Activated naive CD4-positive, alpha-beta T cell treated with anti-CD3 and anti-CD28 coated beads, Interleukin-2, amount 10 ng/mL, durations not matched to agents 7 days and 5 days (primary cell): ENCODE measurements at regions not wholly inside any gene's neighbourhood (a gene's known extent, or its start where the extent isn't known, plus 50 kb on each side); places are given as distances from the start of the nearest gene placed in this dataset.
"Not testable (repeated sequence)": the region's sequence is repeated elsewhere in the genome, so short reads cannot be mapped to it uniquely, and the experiment has no call there.

Source experiments
- CTCF ChIA-PET: fragments of 350-600 bp; sonication (Branson Sonifier 250); formaldehyde crosslinking; loops from one replicate; lab custom pipeline; 2021; ENCODE audit warnings: antibody characterized with exemption; lab: Charles Lee
- DNase-seq: peaks from one replicate; pipeline ENCODE4 v3.0.0-alpha.2; 2020
- H3K27ac Mint-ChIP-seq: one replicate; pipeline ENCODE4 v1.8.0; 2021; ENCODE audit warnings: mild to moderate bottlenecking, moderate library complexity, mixed read lengths
- H3K27me3 Mint-ChIP-seq: one replicate; pipeline ENCODE4 v1.8.0; 2021; ENCODE audit warnings: mild to moderate bottlenecking, mixed read lengths
- H3K36me3 Mint-ChIP-seq: one replicate; pipeline ENCODE4 v1.8.0; 2021; ENCODE audit warnings: mixed read lengths
- H3K4me1 Mint-ChIP-seq: one replicate; pipeline ENCODE4 v1.8.0; 2021; ENCODE audit warnings: mixed read lengths
- H3K4me3 Mint-ChIP-seq: one replicate; pipeline ENCODE4 v1.8.0; 2021; ENCODE audit warnings: mild to moderate bottlenecking, moderate library complexity, mixed read lengths
- H3K9me3 Mint-ChIP-seq: one replicate; pipeline ENCODE4 v1.8.0; 2021; ENCODE audit warnings: mixed read lengths

DNA sequence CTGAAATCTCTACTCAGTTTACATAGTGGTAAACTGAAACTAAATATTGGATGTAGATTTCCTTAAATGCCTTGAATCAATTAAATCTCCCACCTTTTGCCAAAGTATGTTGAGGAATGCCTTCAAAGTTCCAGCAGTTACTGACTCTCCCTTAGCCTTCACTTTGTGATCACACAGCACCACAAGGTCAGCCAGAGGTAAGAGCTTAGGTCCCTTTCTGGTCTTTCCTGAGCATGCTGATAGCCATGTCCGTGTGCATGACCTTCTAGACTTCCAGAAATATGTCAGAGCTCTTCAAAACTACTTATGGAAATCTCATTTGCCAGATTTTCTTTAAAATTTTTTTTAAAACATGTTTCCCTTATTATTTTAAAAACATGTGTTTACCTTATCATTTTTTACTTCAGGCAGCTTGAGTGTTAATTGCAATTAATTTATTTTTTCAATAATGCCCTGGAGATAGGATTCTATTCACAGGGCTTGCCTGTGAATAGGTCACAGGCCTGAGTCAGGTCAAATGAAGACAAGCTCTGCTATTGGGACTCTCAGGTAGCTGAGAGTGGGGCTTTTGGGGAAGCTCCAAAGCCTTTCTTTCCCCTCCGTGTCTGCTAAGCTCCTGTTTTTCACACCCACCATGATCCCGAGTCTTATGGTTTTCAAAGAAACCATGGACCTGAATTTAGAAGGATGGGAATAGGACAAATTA is 220.5 kb downstream of the CXCL12 start:
- CTCF ChIA-PET: no interaction called here
- no peak for DNase-seq
- Mint-ChIP-seq H3K27ac (no peak overlapping the region), H3K4me3 (no peak overlapping the region), H3K36me3 (no peaks in the 10 kb centered on the region), H3K9me3 (no peaks in the 10 kb centered on the region), H3K27me3 (no peaks in the 10 kb centered on the region), H3K4me1 (no peaks in the 10 kb centered on the region)

DNA sequence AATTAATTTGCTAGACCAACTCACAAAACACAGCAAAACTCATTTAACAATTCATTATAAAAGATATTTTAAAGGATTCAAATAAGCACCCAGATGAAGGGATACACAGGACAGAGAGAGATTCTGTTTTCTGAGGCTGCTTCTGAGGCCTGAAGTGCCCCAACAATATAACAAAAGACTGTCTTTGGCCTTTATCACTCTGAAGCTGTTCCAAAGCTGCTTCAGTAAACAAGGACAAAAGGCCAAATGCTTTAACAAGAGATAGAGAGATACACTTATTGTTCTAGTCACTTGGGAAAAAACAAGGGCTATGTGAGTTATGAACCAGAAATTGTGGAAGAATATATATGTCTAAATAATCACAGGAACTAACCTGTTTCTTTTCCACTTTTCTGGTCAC is 223.7 kb downstream of the CXCL12 start:
- no peak overlapping the region for H3K27ac Mint-ChIP-seq
- H3K27me3 Mint-ChIP-seq: peaks cover 4% of the 10 kb centered on the region
- H3K36me3 Mint-ChIP-seq: no peaks in the 10 kb centered on the region
- no peaks in the 10 kb centered on the region for H3K4me1 Mint-ChIP-seq
- CTCF ChIA-PET: no interaction called here
- H3K4me3 Mint-ChIP-seq: no peak overlapping the region
- no peak for DNase-seq
- H3K9me3 Mint-ChIP-seq: no peaks in the 10 kb centered on the region

DNA sequence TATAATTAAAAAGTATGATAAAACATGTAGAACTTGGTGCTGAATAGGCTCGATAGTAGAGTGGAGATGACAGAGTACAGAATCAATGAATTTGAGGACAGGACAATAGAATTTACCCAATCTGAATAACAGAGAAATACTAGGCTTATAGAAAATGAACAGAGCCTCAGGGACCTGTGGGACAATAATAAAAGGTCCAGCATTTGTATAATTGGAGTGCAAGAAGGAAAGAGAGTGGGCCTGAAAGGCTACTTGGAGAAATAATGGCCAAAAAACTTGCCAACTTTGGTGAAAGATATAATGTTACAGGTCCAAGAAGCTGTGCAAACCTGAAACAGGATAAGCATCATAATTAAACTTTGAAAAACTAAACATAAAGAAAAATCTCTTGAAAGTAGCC is 227.3 kb downstream of the CXCL12 start:
- CTCF ChIA-PET: no interaction called here
- no peaks in the 10 kb centered on the region for H3K4me1 Mint-ChIP-seq
- no peaks in the 10 kb centered on the region for H3K36me3 Mint-ChIP-seq
- H3K9me3 Mint-ChIP-seq: no peaks in the 10 kb centered on the region
- H3K27me3 Mint-ChIP-seq: peaks cover 4% of the 10 kb centered on the region
- H3K27ac Mint-ChIP-seq: no peak overlapping the region
- H3K4me3 Mint-ChIP-seq: no peak overlapping the region
- DNase-seq: no peak

DNA sequence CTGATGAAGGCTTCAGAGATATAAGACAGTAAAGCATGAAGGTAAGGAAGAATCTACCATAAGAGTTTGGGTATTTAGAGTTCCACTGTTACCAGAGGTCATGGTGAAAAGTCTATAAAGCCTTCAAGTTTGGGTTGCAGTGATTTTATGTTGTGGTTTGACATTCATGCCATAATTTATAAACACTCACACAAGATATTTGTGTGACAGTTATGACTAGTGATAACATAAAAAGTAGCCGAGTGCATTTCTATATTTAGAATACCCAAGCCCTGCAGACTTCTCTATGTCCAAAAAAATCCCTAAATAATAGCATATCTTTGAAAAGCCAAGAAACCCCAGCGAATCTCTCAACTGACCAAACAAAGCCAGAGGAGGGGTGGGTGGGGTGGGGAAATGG is 229.9 kb downstream of the CXCL12 start:
- H3K27ac Mint-ChIP-seq: no peak overlapping the region
- peaks cover 4% of the 10 kb centered on the region for H3K27me3 Mint-ChIP-seq
- H3K36me3 Mint-ChIP-seq: no peaks in the 10 kb centered on the region
- peaks cover 9% of the 10 kb centered on the region for H3K9me3 Mint-ChIP-seq
- no peaks in the 10 kb centered on the region for H3K4me1 Mint-ChIP-seq
- no peak for DNase-seq
- CTCF ChIA-PET: no interaction called here
- no peak overlapping the region for H3K4me3 Mint-ChIP-seq

DNA sequence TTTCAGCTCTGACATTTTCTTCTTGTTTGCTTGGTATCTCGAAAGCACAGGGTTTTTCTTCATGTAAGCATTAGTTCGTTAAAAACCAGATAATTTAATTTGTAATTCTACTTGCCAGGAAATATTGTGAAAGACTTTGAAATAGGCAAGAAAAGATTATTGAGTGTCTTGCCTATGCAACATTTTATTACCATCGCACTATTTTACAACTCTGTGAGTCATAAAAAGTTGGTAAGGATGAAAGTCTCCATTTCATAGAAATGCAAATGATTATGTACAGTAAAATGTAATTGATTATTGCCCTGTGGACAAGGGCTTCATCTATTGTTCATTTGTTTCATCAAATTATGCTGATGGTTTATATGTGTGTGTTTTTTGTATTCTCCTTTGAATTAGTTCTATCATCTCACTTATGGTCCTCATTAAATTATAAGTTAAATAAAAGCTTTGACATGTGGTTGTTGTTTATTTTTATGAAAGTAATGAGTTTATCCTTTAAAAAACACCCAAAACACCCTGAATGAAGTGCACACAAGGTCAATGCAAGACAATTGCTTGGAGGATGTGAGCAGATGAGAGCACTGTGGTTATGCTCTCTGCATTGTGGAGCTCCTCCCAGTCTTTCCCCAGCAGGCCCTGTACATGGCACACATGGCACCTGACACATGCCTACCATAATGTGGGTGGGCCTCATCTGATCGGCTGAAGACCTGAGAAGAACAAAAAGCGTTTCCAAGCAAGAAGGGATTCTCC is 230.8 kb downstream of the CXCL12 start:
- Mint-ChIP-seq H3K27ac (no peak overlapping the region), H3K4me1 (no peaks in the 10 kb centered on the region), H3K27me3 (peaks cover 4% of the 10 kb centered on the region), H3K4me3 (no peak overlapping the region), H3K36me3 (no peaks in the 10 kb centered on the region), H3K9me3 (peaks cover 9% of the 10 kb centered on the region)
- DNase-seq: no peak
- CTCF ChIA-PET: no interaction called here

DNA sequence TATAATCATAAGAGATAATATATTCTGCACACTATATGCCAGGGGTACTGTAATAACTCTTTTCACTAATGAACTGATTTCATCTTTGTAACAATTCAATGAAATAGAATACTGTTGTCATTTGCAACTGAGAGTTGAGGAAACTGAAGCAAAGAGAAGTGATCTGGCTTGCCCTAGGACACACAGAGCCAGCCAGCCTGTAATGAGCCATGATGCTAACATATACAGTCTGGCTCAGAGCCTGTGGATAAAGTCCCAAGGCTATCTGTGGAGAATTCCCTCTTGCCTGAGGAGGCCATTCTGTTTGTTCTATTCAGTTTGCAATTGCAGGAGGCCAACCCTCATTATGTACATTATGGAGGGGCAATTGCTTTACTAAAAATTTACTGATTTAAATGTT is 241.3 kb downstream of the CXCL12 start:
- H3K9me3 Mint-ChIP-seq: no peaks in the 10 kb centered on the region
- H3K27me3 Mint-ChIP-seq: no peaks in the 10 kb centered on the region
- H3K4me1 Mint-ChIP-seq: no peaks in the 10 kb centered on the region

DNA sequence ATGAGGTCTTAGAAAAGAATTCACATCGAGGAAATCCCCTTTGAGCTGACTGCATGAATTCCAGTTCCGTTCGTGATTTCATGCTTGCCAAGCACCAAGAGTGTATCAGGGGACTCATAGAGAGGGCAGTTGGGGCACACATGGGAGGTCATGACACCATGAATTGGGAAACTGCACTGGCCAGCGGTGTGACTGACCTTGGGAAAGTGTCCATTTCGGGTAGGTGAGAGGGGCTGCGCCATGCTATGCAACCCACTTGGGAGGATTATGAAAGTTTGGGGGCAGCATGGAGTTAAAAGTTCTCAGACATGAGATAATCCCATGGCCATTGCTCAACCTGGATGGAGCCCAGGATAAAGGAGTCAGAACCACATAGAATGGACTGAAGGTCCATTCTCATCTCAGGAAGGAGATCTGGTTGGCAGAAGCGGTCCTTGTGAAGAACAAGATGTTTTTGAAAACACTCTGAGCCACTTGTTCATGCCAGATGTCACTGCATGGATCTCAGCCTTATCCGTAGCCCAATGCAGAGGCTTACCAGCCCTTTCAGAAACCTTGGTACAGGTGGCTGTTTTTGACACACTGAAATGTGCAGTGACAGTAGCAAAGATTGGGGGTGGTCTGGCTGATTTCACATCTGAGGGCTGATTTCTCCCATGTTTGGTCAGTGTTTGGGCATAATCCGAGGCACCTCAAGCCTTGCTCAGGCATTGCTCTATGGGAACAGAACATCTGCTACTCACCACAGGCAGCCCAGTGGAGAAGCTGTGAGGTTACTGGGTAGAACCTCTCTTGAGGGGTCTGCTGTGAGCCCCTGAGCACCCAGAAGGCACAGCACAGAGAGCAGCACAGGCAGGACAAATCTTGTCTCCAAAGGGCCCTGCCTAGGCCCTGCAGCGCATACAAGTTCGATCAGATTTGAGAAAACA is 252.3 kb downstream of the CXCL12 start:
- Mint-ChIP-seq H3K4me1 (no peaks in the 10 kb centered on the region), H3K4me3 (no peak overlapping the region), H3K36me3 (no peaks in the 10 kb centered on the region), H3K9me3 (no peaks in the 10 kb centered on the region), H3K27ac (no peak overlapping the region), H3K27me3 (peaks cover 3% of the 10 kb centered on the region)
- no peak for DNase-seq
- CTCF ChIA-PET: no interaction called here

More for the DNA sequence above, 241.3 kb downstream of the CXCL12 start:
- no peaks in the 10 kb centered on the region for H3K36me3 Mint-ChIP-seq
- CTCF ChIA-PET: no interaction called here
- no peak overlapping the region for H3K27ac Mint-ChIP-seq
- no peak for DNase-seq
- H3K4me3 Mint-ChIP-seq: no peak overlapping the region

DNA sequence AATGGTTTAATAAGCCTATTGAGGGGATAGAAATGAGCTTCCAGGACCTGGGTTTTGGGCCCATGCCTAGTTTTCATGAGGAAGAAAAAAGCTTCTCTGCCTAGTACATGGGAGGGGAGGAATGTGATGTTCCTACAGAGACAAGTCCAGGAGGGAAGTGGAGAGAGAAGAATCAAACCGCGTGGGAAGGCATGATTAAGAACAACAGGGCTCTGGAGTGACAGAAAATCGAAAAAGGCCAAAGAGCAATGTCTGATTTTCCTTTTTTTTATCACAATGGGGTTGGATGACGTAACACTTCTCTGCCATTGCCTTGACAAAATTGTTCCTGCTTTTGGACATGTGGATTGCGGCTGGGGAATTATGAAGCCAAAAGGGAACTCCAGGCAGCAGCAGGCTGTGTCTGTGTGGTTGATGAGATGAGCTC is 258.6 kb downstream of the CXCL12 start:
- DNase-seq: no peak
- Mint-ChIP-seq H3K27me3 (peaks cover 6% of the 10 kb centered on the region), H3K36me3 (no peaks in the 10 kb centered on the region), H3K27ac (no peak overlapping the region), H3K4me1 (no peaks in the 10 kb centered on the region), H3K9me3 (no peaks in the 10 kb centered on the region), H3K4me3 (no peak overlapping the region)
- CTCF ChIA-PET: no interaction called here

DNA sequence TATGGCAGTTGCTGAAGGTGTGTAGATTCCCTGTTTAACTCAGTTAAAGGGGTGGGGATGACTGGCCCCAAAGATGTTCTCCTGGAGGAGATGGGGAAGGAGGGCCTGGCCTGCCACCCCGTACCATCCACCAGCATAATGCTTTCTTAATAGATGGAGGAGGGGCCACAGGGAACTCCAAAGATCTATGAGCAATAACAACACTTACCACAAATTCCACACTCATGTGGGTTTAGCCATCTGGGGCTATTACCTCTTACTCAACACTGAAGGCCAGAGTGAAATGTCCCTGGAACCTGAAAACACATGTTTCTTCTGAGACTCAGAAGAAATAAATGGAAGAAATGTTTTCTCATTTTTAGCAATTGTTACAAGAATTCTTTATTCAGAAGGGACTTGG is 259.0 kb downstream of the CXCL12 start:
- CTCF ChIA-PET: no interaction called here
- no peaks in the 10 kb centered on the region for H3K4me1 Mint-ChIP-seq
- no peak overlapping the region for H3K27ac Mint-ChIP-seq
- DNase-seq: no peak
- no peaks in the 10 kb centered on the region for H3K9me3 Mint-ChIP-seq
- peaks cover 6% of the 10 kb centered on the region for H3K27me3 Mint-ChIP-seq
- H3K4me3 Mint-ChIP-seq: no peak overlapping the region
- H3K36me3 Mint-ChIP-seq: no peaks in the 10 kb centered on the region

DNA sequence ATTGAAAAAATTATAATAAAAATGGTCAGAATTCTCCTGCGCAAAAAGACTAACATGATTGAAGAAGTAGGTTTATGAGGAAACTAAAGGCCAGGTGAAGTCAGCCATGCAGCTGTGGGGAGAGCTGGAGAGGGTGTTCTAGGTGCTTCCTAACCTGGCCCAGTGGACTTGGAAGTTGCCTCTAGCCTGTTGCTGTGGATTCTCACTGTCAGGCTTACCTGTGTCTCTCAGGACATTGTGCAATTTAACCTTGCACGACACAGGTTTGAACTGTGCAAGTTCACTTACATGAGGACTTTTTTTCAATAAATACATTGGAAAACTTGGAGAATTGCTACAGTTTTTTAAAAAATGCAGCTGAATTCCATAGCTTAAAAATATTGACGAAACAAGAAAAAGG is 266.4 kb downstream of the CXCL12 start:
- Mint-ChIP-seq H3K4me1 (no peaks in the 10 kb centered on the region), H3K4me3 (no peak overlapping the region), H3K9me3 (no peaks in the 10 kb centered on the region), H3K27me3 (peaks cover 4% of the 10 kb centered on the region), H3K36me3 (no peaks in the 10 kb centered on the region), H3K27ac (no peak overlapping the region)
- no peak for DNase-seq
- CTCF ChIA-PET: no interaction called here

DNA sequence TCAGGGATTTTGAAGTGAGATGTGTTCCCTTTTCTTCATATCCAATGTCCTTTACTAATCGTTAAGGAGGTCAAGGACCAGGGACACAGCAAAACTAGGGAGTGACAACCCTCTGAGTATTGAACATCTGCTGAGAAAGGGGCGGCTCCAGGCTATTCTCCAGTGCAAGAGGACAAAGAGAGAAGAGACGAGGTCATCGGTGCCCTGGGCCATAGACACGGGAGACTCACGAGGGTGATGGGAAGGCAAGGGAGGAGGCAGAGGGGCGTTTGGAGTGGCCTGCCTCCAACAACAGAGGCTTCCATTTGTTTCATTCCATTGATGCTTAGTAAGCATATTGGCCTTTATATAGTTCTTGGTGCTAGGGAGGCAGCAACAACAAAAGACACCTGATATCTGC is 268.4 kb downstream of the CXCL12 start:
- no peak overlapping the region for H3K4me3 Mint-ChIP-seq
- CTCF ChIA-PET: no interaction called here
- peaks cover 4% of the 10 kb centered on the region for H3K27me3 Mint-ChIP-seq
- H3K9me3 Mint-ChIP-seq: no peaks in the 10 kb centered on the region
- no peak overlapping the region for H3K27ac Mint-ChIP-seq
- no peaks in the 10 kb centered on the region for H3K36me3 Mint-ChIP-seq
- no peaks in the 10 kb centered on the region for H3K4me1 Mint-ChIP-seq
- DNase-seq: no peak

DNA sequence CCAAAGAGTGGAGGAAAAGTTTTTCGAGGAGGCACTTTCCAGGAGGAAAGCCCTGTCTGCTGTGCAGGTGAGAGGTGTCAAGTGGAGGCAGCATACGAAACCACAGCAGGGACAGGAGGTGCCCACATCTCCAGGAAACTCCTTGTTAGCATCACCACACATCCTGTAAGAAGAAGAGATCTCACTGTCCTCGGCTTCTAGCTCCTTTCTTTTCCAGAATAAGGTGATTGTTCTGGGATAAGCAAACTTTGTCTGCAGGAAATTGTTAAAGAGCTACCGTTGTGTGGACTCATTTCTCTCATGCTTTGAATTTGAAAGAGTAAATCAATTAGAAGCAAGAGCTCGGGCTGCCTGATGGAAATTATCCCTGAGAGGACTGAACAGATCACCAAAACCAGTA is 269.4 kb downstream of the CXCL12 start:
- CTCF ChIA-PET: no interaction called here
- Mint-ChIP-seq H3K27ac (no peak overlapping the region), H3K4me3 (no peak overlapping the region), H3K27me3 (peaks cover 4% of the 10 kb centered on the region), H3K4me1 (no peaks in the 10 kb centered on the region), H3K36me3 (no peaks in the 10 kb centered on the region), H3K9me3 (no peaks in the 10 kb centered on the region)
- DNase-seq: no peak

DNA sequence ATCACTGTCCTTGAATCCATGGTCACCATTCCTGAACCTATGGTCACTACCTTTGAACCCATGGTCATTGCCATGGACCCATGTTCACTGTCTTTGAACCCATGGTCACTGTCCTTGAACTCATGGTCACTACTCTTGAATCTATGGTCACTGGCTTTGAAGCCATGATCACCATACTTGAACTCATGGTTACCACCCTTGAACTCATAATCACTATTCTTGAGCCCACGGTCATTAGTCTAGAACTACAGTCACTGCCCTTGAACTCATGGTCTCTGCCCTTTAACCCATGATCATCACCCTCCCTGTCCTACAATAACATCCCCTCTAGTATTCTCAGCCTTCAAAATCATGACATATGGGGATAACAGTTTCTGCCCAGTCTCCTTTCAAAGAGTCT is 270.5 kb downstream of the CXCL12 start:
- CTCF ChIA-PET: no interaction called here
- Mint-ChIP-seq H3K27me3 (no peaks in the 10 kb centered on the region), H3K27ac (no peak overlapping the region), H3K4me1 (no peaks in the 10 kb centered on the region), H3K36me3 (no peaks in the 10 kb centered on the region), H3K9me3 (no peaks in the 10 kb centered on the region), H3K4me3 (no peak overlapping the region)
- DNase-seq: no peak

DNA sequence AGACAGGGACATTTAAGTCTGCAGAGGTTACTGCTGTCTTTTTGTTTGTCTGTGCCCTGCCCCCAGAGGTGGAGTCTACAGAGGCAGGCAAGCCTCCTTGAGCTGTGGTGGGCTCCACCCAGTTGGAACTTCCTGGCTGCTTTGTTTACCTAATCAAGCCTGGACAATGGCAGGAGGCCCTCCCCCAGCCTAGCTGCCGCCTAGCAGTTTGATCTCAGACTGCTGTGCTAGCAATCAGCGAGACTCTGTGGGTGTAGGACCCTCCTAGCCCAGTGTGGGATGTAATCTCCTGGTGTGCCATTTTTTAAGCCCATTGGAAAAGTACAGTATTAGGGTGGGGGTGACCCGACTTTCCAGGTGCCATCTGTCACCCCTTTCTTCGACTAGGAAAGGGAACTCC is 272.6 kb downstream of the CXCL12 start:
- H3K4me3 Mint-ChIP-seq, H3K9me3 Mint-ChIP-seq, H3K4me1 Mint-ChIP-seq, H3K27me3 Mint-ChIP-seq, CTCF ChIA-PET, H3K36me3 Mint-ChIP-seq, DNase-seq, H3K27ac Mint-ChIP-seq: not testable (repeated sequence)
